ENCODE measurements at regions not wholly inside any gene's neighbourhood (a gene's known extent, or its start where the extent isn't known, plus 50 kb on each side); places are given as distances from the start of the nearest gene placed in this dataset.
A peak's percentile ranks its signal among the peaks of the same experiment; 100 is the strongest.
"Not testable (repeated sequence)": the region's sequence is repeated elsewhere in the genome, so short reads cannot be mapped to it uniquely, and the experiment has no call there.

DNA sequence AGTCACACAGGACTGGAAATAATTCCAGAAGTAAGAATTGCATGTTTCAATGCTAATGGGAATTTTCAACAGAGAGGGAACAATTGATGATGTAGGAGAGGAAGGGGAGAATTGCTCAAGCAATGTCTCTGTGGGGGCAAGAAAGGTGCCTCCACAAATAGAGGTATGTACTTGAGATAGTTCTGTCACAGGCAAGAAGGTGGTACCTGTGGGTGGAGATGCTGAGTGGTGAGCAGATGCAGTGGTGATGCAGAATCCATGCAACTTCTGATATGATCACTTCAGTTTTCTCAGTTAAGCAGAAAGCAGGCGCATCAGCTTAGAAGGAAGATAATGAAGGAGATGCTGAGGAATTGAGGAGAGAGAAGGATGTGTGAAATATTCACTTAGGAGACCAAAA, 55.1 kb upstream of the SEC24B start:
- DNase-seq, result peak in 3 of 56 donors; percentile 8 to 58 (median 11)

DNA sequence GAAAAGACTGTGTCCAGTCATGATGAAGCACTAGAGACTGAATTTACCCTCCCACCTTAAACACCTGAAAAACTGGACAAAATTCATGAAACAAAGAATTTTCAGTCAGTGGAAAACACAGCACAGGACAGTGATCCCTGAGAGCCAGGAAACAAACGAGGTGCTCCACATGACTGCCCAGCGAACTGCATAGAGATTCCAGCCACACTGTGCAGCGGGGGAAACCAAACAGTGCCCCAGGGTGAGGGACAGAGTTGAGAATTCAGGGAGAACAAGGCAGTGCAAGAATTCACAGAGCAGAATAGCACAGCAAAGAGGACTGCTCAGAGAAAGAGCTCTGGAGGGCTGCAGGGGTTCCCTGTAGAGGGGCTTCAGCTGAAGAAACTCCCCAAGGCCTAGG, 55.5 kb upstream of the SEC24B start:
- DNase-seq, result no peak

DNA sequence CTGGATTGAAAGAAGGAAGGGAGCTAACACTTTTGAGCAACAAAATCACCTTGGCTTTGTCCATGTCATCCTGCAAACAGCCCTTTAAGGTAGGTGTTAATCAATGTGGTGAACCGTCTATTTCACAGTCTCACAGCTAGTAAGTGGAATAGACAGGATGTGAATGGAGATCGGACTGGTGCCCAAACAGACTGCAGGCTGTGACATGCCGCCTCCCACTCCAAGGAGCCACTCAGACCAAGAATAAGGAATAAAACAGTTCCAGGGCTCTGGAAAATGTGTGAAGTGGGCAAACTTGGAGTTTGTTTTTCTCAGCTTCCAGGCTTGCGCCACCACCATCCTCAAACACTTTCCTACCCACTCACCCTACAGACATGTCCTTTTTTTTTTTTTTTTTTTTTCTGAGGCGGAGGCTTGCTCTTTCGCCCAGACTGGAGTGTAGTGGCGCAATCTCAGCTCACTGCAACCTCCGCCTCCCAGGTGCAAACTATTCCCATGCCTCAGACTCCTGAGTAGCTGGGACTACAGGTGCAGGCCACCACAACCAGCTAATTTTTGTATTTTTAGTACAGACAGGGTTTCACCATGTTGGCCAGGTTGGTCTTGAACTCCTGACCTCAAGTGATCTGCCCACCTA, 57.7 kb upstream of the SEC24B start:
- DNase-seq, result no peak

DNA sequence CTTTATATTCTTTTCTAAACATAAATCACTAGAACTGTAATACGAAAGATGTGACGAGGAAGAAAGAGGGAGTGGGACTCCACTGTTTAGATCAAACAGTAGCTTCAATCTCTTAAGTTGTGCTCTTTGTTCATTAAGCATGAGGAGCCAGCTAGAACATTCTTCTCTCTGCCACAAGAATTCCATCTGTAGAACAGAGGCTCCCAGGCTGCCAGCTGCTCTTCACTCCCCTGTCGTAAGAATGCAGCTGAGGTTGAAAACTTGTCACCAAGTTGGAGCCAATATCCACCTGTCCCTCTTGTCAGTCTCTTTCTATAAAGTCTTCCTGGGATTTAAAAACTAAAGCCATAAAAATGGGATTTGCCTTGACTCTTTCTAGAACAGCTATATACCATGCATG, 65.0 kb upstream of the SEC24B start:
- DNase-seq, result no peak

DNA sequence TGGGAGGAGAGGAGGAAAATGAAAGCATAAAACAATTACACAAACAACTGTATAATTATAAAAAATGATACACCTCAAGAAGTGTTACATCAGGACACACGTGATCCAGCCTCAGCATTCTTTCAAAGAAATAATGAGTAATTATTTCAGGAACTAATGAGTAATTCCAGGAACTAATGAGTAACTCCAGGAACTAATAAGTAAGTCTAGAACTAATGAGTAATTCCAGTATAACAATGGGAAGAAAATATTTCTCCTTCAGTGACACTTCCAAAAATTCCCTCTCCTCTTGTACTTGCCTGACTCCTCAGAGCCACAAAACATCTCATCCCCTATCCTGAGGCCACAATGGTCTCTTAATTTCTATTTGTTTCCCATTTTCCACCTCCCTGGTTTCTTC, 63.5 kb upstream of the COL25A1 start:
- DNase-seq, result no peak

DNA sequence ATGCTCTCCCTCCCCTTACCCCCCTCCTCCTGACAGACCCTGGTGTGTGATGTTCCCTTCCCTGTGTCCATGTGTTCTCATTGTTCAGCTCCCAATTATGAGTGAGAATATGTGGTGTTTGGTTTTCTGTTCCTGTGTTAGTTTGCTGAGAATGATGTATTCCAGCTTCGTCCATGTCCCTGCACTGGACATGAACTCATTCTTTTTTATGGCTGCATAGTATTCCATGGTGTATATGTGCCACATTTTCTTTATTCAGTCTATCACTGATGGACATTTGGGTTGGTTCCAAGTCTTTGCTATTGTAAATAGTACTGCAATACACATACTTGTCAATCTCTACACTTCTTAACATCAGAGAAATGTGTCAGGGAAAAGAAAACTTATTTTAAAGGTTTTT, 62.8 kb upstream of the COL25A1 start:
- not testable (repeated sequence) for DNase-seq

DNA sequence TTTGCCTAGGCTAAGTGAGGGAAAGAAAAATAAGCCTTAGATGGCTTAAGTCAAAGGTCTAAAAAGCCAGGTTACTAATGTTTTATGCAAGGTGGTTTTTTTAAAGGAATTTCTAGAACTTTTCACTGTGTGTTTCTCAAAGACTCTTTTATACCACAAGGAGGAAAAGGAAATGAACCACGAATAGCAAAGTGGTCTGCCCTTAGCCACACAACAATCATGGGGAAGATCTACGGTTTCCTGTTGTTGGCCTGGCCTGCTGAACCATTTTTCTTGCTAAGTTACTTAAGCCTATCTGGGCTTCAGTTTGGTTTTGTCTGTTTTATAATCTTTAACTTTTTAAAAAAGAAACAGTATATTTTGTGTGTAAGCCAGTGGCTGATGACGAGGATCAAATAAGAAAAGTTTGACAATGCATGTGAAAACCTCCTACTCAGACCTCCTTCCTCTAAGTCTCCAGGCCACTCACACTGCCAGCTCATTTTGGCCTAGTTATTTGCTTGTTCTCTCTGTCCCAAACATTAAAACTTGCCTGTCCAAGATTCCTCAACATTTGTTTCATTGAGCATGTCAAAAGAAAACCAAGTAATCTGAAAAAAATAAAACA, 56.7 kb upstream of the COL25A1 start:
- no peak for DNase-seq

DNA sequence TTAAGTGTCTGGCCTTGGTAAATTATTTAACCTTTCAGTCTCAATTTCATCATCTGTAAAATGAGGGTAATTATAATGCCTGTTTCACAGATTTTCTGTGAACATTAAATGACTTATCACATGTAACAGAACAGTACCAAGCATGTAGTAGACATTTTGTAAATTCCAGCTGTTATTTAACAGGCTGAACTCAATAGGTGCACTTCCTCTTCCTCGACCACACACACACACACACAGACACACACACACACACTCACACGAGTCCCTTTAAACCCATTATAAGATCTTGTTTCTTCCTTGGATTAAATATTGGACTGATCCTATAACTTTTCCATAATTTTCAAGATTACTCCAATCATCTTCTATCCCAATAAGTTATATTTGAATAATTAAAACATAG, 53.4 kb upstream of the COL25A1 start:
- no peak for DNase-seq

DNA sequence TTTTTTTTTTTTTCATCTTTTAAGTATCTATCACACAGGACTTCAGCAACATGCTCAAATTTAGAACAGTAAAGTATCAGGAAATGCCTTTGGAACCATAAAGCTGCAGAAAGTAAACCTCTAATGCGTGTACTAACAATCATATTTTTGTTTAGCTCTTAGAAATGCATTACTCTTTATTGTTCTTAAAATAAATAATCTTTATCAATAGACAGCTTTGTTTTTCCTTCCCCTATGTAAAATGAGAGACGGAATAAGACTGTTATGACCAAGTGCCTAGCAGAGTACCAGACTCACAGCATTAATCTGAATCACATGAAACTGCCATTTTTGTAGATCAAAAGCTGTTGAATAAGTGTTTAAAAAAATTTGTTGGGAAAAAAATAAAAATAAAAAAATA, 50.5 kb upstream of the COL25A1 start:
- DNase-seq, result no peak

All from nucleus accumbens (tissue), 56 donors.